ENCODE measurements at regions not wholly inside any gene's neighbourhood (a gene's known extent, or its start where the extent isn't known, plus 50 kb on each side); places are given as distances from the start of the nearest gene placed in this dataset.
"Not testable (repeated sequence)": the region's sequence is repeated elsewhere in the genome, so short reads cannot be mapped to it uniquely, and the experiment has no call there.

GRCh38 chr13:50386541-50387050 is 371.4 kb downstream of the KCNRG start:
- Histone ChIP-seq H3K9ac (ENCODE audit: low read length) (no peak overlapping the region), H3K4me3 (ENCODE audit: low read length) (no peak overlapping the region), H3K36me3 (ENCODE audit: control insufficient read depth, insufficient read depth, low read length) (no peaks in the 10 kb centered on the region), H3K9me3 (ENCODE audit: control insufficient read depth, low read length) (no peaks in the 10 kb centered on the region), H3K27me3 (ENCODE audit: control insufficient read depth, insufficient read depth, low read length) (no peaks in the 10 kb centered on the region), H3K4me1 (ENCODE audit: control insufficient read depth, insufficient read depth, low read length) (peaks cover 7% of the 10 kb centered on the region)

- no peaks in the 10 kb centered on the region for H3K27me3 ChIP-seq (ENCODE audit: control insufficient read depth, insufficient read depth, low read length)
- H3K4me1 ChIP-seq (ENCODE audit: control insufficient read depth, insufficient read depth, low read length), result peaks cover 7% of the 10 kb centered on the region
- H3K9me3 ChIP-seq (ENCODE audit: control insufficient read depth, low read length), result no peaks in the 10 kb centered on the region
- H3K36me3 ChIP-seq (ENCODE audit: control insufficient read depth, insufficient read depth, low read length), result no peaks in the 10 kb centered on the region
- H3K4me3 ChIP-seq (ENCODE audit: low read length), result no peak overlapping the region
- H3K9ac ChIP-seq (ENCODE audit: low read length), result no peak overlapping the region
Measured at GRCh38 chr13:50387051-50387581, 371.9 kb downstream of the KCNRG start.

GRCh38 chr13:50388481-50388880 is 373.2 kb downstream of the KCNRG start:
- H3K36me3 ChIP-seq (ENCODE audit: control insufficient read depth, insufficient read depth, low read length), result no peaks in the 10 kb centered on the region
- H3K9me3 ChIP-seq (ENCODE audit: control insufficient read depth, low read length), result no peaks in the 10 kb centered on the region
- no peaks in the 10 kb centered on the region for H3K27me3 ChIP-seq (ENCODE audit: control insufficient read depth, insufficient read depth, low read length)
- no peak overlapping the region for H3K9ac ChIP-seq (ENCODE audit: low read length)
- H3K4me3 ChIP-seq (ENCODE audit: low read length), result no peak overlapping the region
- peaks cover 7% of the 10 kb centered on the region for H3K4me1 ChIP-seq (ENCODE audit: control insufficient read depth, insufficient read depth, low read length)

- no peaks in the 10 kb centered on the region for H3K9me3 ChIP-seq (ENCODE audit: control insufficient read depth, low read length)
- no peak overlapping the region for H3K4me3 ChIP-seq (ENCODE audit: low read length)
- H3K36me3 ChIP-seq (ENCODE audit: control insufficient read depth, insufficient read depth, low read length), result no peaks in the 10 kb centered on the region
- H3K9ac ChIP-seq (ENCODE audit: low read length), result no peak overlapping the region
- H3K4me1 ChIP-seq (ENCODE audit: control insufficient read depth, insufficient read depth, low read length), result peaks cover 7% of the 10 kb centered on the region
- H3K27me3 ChIP-seq (ENCODE audit: control insufficient read depth, insufficient read depth, low read length), result no peaks in the 10 kb centered on the region
Measured at GRCh38 chr13:50389726-50390125, 374.5 kb downstream of the KCNRG start.

GRCh38 chr13:50390503-50391248 is 375.4 kb downstream of the KCNRG start:
- H3K4me3 ChIP-seq (ENCODE audit: low read length), result no peak overlapping the region
- H3K36me3 ChIP-seq (ENCODE audit: control insufficient read depth, insufficient read depth, low read length), result no peaks in the 10 kb centered on the region
- no peaks in the 10 kb centered on the region for H3K9me3 ChIP-seq (ENCODE audit: control insufficient read depth, low read length)
- H3K9ac ChIP-seq (ENCODE audit: low read length), result no peak overlapping the region
- H3K27me3 ChIP-seq (ENCODE audit: control insufficient read depth, insufficient read depth, low read length), result no peaks in the 10 kb centered on the region
- peaks cover 7% of the 10 kb centered on the region for H3K4me1 ChIP-seq (ENCODE audit: control insufficient read depth, insufficient read depth, low read length)

- H3K9ac ChIP-seq (ENCODE audit: low read length), result no peak overlapping the region
- H3K27me3 ChIP-seq (ENCODE audit: control insufficient read depth, insufficient read depth, low read length), result no peaks in the 10 kb centered on the region
- no peaks in the 10 kb centered on the region for H3K9me3 ChIP-seq (ENCODE audit: control insufficient read depth, low read length)
- no peaks in the 10 kb centered on the region for H3K36me3 ChIP-seq (ENCODE audit: control insufficient read depth, insufficient read depth, low read length)
- H3K4me1 ChIP-seq (ENCODE audit: control insufficient read depth, insufficient read depth, low read length), result no peaks in the 10 kb centered on the region
- no peak overlapping the region for H3K4me3 ChIP-seq (ENCODE audit: low read length)
Measured at GRCh38 chr13:50392977-50393376, 377.7 kb downstream of the KCNRG start.

- Histone ChIP-seq H3K36me3 (ENCODE audit: control insufficient read depth, insufficient read depth, low read length) (no peaks in the 10 kb centered on the region), H3K9me3 (ENCODE audit: control insufficient read depth, low read length) (no peaks in the 10 kb centered on the region), H3K4me1 (ENCODE audit: control insufficient read depth, insufficient read depth, low read length) (no peaks in the 10 kb centered on the region), H3K4me3 (ENCODE audit: low read length) (no peak overlapping the region), H3K27me3 (ENCODE audit: control insufficient read depth, insufficient read depth, low read length) (no peaks in the 10 kb centered on the region), H3K9ac (ENCODE audit: low read length) (no peak overlapping the region)
Measured at GRCh38 chr13:50393628-50394027, 378.4 kb downstream of the KCNRG start.

- Histone ChIP-seq H3K36me3 (ENCODE audit: control insufficient read depth, insufficient read depth, low read length) (no peaks in the 10 kb centered on the region), H3K9ac (ENCODE audit: low read length) (no peak overlapping the region), H3K4me1 (ENCODE audit: control insufficient read depth, insufficient read depth, low read length) (no peaks in the 10 kb centered on the region), H3K4me3 (ENCODE audit: low read length) (no peak overlapping the region), H3K9me3 (ENCODE audit: control insufficient read depth, low read length) (no peaks in the 10 kb centered on the region), H3K27me3 (ENCODE audit: control insufficient read depth, insufficient read depth, low read length) (no peaks in the 10 kb centered on the region)
Measured at GRCh38 chr13:50396001-50396400, 380.8 kb downstream of the KCNRG start.

GRCh38 chr13:50396618-50397017 is 381.4 kb downstream of the KCNRG start:
- H3K4me1 ChIP-seq (ENCODE audit: control insufficient read depth, insufficient read depth, low read length); H3K4me3 ChIP-seq (ENCODE audit: low read length); H3K9me3 ChIP-seq (ENCODE audit: control insufficient read depth, low read length); H3K9ac ChIP-seq (ENCODE audit: low read length); H3K27me3 ChIP-seq (ENCODE audit: control insufficient read depth, insufficient read depth, low read length); H3K36me3 ChIP-seq (ENCODE audit: control insufficient read depth, insufficient read depth, low read length): not testable (repeated sequence)

- no peak overlapping the region for H3K4me3 ChIP-seq (ENCODE audit: low read length)
- H3K36me3 ChIP-seq (ENCODE audit: control insufficient read depth, insufficient read depth, low read length), result no peaks in the 10 kb centered on the region
- H3K9ac ChIP-seq (ENCODE audit: low read length), result no peak overlapping the region
- H3K9me3 ChIP-seq (ENCODE audit: control insufficient read depth, low read length), result no peaks in the 10 kb centered on the region
- no peaks in the 10 kb centered on the region for H3K27me3 ChIP-seq (ENCODE audit: control insufficient read depth, insufficient read depth, low read length)
- H3K4me1 ChIP-seq (ENCODE audit: control insufficient read depth, insufficient read depth, low read length), result no peaks in the 10 kb centered on the region
Measured at GRCh38 chr13:50400035-50400726, 384.9 kb downstream of the KCNRG start.

GRCh38 chr13:50401049-50401505 is 385.8 kb downstream of the KCNRG start:
- H3K4me3 ChIP-seq (ENCODE audit: low read length), result no peak overlapping the region
- no peak overlapping the region for H3K9ac ChIP-seq (ENCODE audit: low read length)
- H3K9me3 ChIP-seq (ENCODE audit: control insufficient read depth, low read length), result no peaks in the 10 kb centered on the region
- H3K27me3 ChIP-seq (ENCODE audit: control insufficient read depth, insufficient read depth, low read length), result no peaks in the 10 kb centered on the region
- H3K4me1 ChIP-seq (ENCODE audit: control insufficient read depth, insufficient read depth, low read length), result no peaks in the 10 kb centered on the region
- H3K36me3 ChIP-seq (ENCODE audit: control insufficient read depth, insufficient read depth, low read length), result no peaks in the 10 kb centered on the region

- Histone ChIP-seq H3K27me3 (ENCODE audit: control insufficient read depth, insufficient read depth, low read length) (no peaks in the 10 kb centered on the region), H3K4me3 (ENCODE audit: low read length) (no peak overlapping the region), H3K9me3 (ENCODE audit: control insufficient read depth, low read length) (no peaks in the 10 kb centered on the region), H3K9ac (ENCODE audit: low read length) (no peak overlapping the region), H3K36me3 (ENCODE audit: control insufficient read depth, insufficient read depth, low read length) (no peaks in the 10 kb centered on the region), H3K4me1 (ENCODE audit: control insufficient read depth, insufficient read depth, low read length) (no peaks in the 10 kb centered on the region)
Measured at GRCh38 chr13:50401721-50402465, 386.6 kb downstream of the KCNRG start.
